CD4-positive, CD25-positive, alpha-beta regulatory T cell (primary cell): ENCODE measurements at regions not wholly inside any gene's neighbourhood (a gene's known extent, or its start where the extent isn't known, plus 50 kb on each side); places are given as distances from the start of the nearest gene placed in this dataset.

Source experiments
- ATAC-seq, 2 donors: fragments of 150-1000 bp; cut with Tn5 transposase; one replicate each; pipeline ENCODE4 v1.10.0; 2021; ENCODE audit warnings: low read depth in 2 of 2, moderate number of reproducible peaks in 2 of 2, moderate library complexity in 1 of 2
- DNase-seq, 3 donors: peaks; one replicate each; pipeline versions ENCODE4 v3.0.0 to v3.0.0-alpha.2; 2012 to 2022; ENCODE audit warnings: mixed read lengths in 1 of 3
- H3K27ac ChIP-seq: one replicate; pipeline ENCODE4 v1.7.0; 2013; ENCODE audit warnings: mild to moderate bottlenecking, low read length; ENCODE audit not compliant: insufficient read depth, poor library complexity, severe bottlenecking
- H3K27me3 ChIP-seq: one replicate; pipeline ENCODE4 v1.7.0; 2013; ENCODE audit warnings: low read length; ENCODE audit not compliant: control insufficient read depth, insufficient read depth
- H3K36me3 ChIP-seq: one replicate; pipeline ENCODE4 v1.7.0; 2013; ENCODE audit warnings: mild to moderate bottlenecking, low read length, moderate library complexity; ENCODE audit not compliant: control insufficient read depth, insufficient read depth
- H3K4me1 ChIP-seq: 2 replicates; pipeline ENCODE4 v1.7.0; 2013; ENCODE audit warnings: mild to moderate bottlenecking, low read length; ENCODE audit not compliant: insufficient read depth, control insufficient read depth, poor library complexity, severe bottlenecking
- H3K4me3 ChIP-seq: one replicate; pipeline ENCODE4 v1.7.0; 2013; ENCODE audit warnings: low read depth, mild to moderate bottlenecking, low read length, moderate library complexity
- H3K9me3 ChIP-seq, 2 experiments: 1 replicate in 1 of 2; 2 replicates in 1 of 2; pipeline ENCODE4 v1.7.0; 2013; ENCODE audit warnings: low read length in 2 of 2, mild to moderate bottlenecking in 1 of 2, moderate library complexity in 1 of 2; ENCODE audit not compliant: control insufficient read depth in 2 of 2
- H3K27ac Mint-ChIP-seq, 3 donors: one replicate each; pipeline ENCODE4 v1.8.0; 2020 to 2022; ENCODE audit warnings: mild to moderate bottlenecking in 3 of 3, mixed read lengths in 3 of 3, moderate library complexity in 2 of 3
- H3K27me3 Mint-ChIP-seq: one replicate; pipeline ENCODE4 v1.8.0; 2022; ENCODE audit warnings: mild to moderate bottlenecking, mixed read lengths
- H3K36me3 Mint-ChIP-seq: one replicate; pipeline ENCODE4 v1.8.0; 2020; ENCODE audit warnings: mixed read lengths
- H3K4me1 Mint-ChIP-seq, 4 donors: one replicate each; pipeline ENCODE4 v1.8.0; 2020 to 2022; ENCODE audit warnings: mixed read lengths in 4 of 4, mild to moderate bottlenecking in 1 of 4
- H3K4me3 Mint-ChIP-seq, 4 donors: one replicate each; pipeline ENCODE4 v1.8.0; 2020 to 2022; ENCODE audit warnings: mild to moderate bottlenecking in 4 of 4, mixed read lengths in 4 of 4, moderate library complexity in 3 of 4
- H3K9me3 Mint-ChIP-seq, 7 donors: one replicate each; pipeline ENCODE4 v1.8.0; 2020 to 2022; ENCODE audit warnings: mixed read lengths in 7 of 7, mild to moderate bottlenecking in 3 of 7, moderate library complexity in 2 of 7

GRCh38 chr3:124256599-124256998, 264.7 kb upstream of the ROPN1 start:
- Mint-ChIP-seq H3K27ac (no peak overlapping the region), H3K4me1 (no peaks in the 10 kb centered on the region)

DNA sequence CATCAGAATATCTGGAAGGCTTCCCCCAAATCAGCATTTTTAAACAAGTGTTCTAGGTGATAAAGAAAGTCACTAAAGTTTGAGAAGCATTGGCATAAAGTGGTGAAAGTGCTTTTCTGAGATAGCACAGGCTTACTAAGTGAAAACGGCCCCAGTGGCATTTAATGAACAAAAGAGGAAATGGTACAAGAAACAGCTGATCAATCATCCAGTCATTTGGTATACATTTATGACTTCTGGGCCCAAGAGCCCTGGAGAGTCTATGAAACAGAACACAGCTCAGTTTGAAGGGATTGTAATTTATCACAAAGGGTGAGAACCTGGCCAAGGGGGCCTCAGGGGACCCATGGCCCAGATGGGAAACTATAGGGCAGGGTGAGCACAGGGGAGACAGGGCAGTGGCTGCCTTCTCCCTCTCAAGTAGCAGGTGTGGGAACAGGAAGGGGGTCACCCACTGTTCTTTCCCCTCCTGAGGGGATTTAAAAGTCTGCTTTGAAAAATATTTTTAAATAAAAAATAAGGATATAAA, 265.5 kb upstream of the ROPN1 start:
- Mint-ChIP-seq H3K4me3 (no peak overlapping the region), H3K27ac (no peak overlapping the region), H3K27me3 (peaks cover 9% of the 10 kb centered on the region), H3K36me3 (no peaks in the 10 kb centered on the region), H3K4me1 (no peaks in the 10 kb centered on the region), H3K9me3 (peaks cover 0 to 2% (median 0%) of the 10 kb centered on the region in 7 donors)
- no peak overlapping the region for H3K27ac ChIP-seq
- no peak for DNase-seq
- H3K36me3 ChIP-seq = no peaks in the 10 kb centered on the region
- H3K27me3 ChIP-seq = no peaks in the 10 kb centered on the region
- ATAC-seq = no peak
- H3K4me3 ChIP-seq = no peak overlapping the region
- H3K9me3 ChIP-seq = no peaks in the 10 kb centered on the region
- no peaks in the 10 kb centered on the region for H3K4me1 ChIP-seq

More at GRCh38 chr3:124256599-124256998, 264.7 kb upstream of the ROPN1 start:
- H3K9me3 Mint-ChIP-seq = peaks cover 0 to 2% (median 0%) of the 10 kb centered on the region in 7 donors
- no peak for DNase-seq
- H3K36me3 Mint-ChIP-seq = no peaks in the 10 kb centered on the region
- Histone ChIP-seq H3K4me3 (no peak overlapping the region), H3K27me3 (no peaks in the 10 kb centered on the region), H3K27ac (no peak overlapping the region), H3K36me3 (no peaks in the 10 kb centered on the region), H3K4me1 (no peaks in the 10 kb centered on the region), H3K9me3 (no peaks in the 10 kb centered on the region)
- no peak overlapping the region for H3K4me3 Mint-ChIP-seq
- ATAC-seq = no peak
- H3K27me3 Mint-ChIP-seq = peaks cover 6% of the 10 kb centered on the region

DNA sequence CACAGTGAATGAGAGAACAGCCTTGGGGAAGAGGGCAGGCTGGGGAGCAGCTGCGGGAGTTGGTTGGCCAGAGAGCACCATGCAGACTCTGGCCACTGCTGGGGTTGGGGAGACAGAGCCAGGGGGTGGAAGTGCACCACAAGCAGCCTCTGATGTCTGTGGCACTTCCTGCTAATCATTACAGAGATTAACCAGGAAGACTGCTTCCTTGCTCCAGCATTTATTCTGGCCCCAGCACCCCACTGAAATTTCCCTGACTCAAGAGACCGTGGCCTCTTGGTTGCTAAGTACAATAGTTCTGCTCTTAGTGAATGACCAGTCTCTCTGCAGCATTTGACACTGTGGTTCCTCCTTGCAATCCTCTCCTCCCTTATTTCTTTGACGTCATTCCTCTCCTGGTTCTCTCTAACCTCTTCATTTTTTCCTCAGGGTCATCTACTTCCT, 266.2 kb upstream of the ROPN1 start:
- H3K4me3 ChIP-seq = no peak overlapping the region
- peaks cover 10% of the 10 kb centered on the region for H3K27me3 Mint-ChIP-seq
- no peaks in the 10 kb centered on the region for H3K9me3 ChIP-seq
- DNase-seq = no peak
- H3K4me1 Mint-ChIP-seq = no peaks in the 10 kb centered on the region
- ATAC-seq = no peak
- H3K27ac Mint-ChIP-seq = no peak overlapping the region
- H3K4me1 ChIP-seq = no peaks in the 10 kb centered on the region
- H3K9me3 Mint-ChIP-seq = peaks cover 0 to 2% (median 0%) of the 10 kb centered on the region in 7 donors
- H3K27me3 ChIP-seq = no peaks in the 10 kb centered on the region
- H3K4me3 Mint-ChIP-seq = no peak overlapping the region
- H3K36me3 Mint-ChIP-seq = no peaks in the 10 kb centered on the region
- no peak overlapping the region for H3K27ac ChIP-seq
- H3K36me3 ChIP-seq = no peaks in the 10 kb centered on the region

- no peaks in the 10 kb centered on the region for H3K36me3 Mint-ChIP-seq
- no peak overlapping the region for H3K27ac Mint-ChIP-seq
- peaks cover 14% of the 10 kb centered on the region for H3K27me3 Mint-ChIP-seq
- ATAC-seq (no peak), DNase-seq (no peak)
- no peak overlapping the region for H3K4me3 Mint-ChIP-seq
- Histone ChIP-seq H3K27me3 (no peaks in the 10 kb centered on the region), H3K4me1 (no peaks in the 10 kb centered on the region), H3K4me3 (no peak overlapping the region), H3K9me3 (no peaks in the 10 kb centered on the region), H3K27ac (no peak overlapping the region), H3K36me3 (no peaks in the 10 kb centered on the region)
- H3K4me1 Mint-ChIP-seq = no peaks in the 10 kb centered on the region
- H3K9me3 Mint-ChIP-seq = peaks cover 0 to 2% (median 0%) of the 10 kb centered on the region in 7 donors
Measured at GRCh38 chr3:124260206-124260915, 268.4 kb upstream of the ROPN1 start.

GRCh38 chr3:124261306-124261705, 269.4 kb upstream of the ROPN1 start:
- H3K27ac ChIP-seq = no peak overlapping the region
- no peak overlapping the region for H3K27ac Mint-ChIP-seq
- no peaks in the 10 kb centered on the region for H3K4me1 ChIP-seq
- no peaks in the 10 kb centered on the region for H3K36me3 ChIP-seq
- no peaks in the 10 kb centered on the region for H3K27me3 ChIP-seq
- ATAC-seq = no peak
- H3K4me3 Mint-ChIP-seq = no peak overlapping the region
- no peaks in the 10 kb centered on the region for H3K4me1 Mint-ChIP-seq
- no peaks in the 10 kb centered on the region for H3K9me3 ChIP-seq
- H3K27me3 Mint-ChIP-seq = peaks cover 14% of the 10 kb centered on the region
- DNase-seq = no peak
- H3K4me3 ChIP-seq = no peak overlapping the region
- peaks cover 0 to 2% (median 0%) of the 10 kb centered on the region in 7 donors for H3K9me3 Mint-ChIP-seq
- H3K36me3 Mint-ChIP-seq = no peaks in the 10 kb centered on the region

DNA sequence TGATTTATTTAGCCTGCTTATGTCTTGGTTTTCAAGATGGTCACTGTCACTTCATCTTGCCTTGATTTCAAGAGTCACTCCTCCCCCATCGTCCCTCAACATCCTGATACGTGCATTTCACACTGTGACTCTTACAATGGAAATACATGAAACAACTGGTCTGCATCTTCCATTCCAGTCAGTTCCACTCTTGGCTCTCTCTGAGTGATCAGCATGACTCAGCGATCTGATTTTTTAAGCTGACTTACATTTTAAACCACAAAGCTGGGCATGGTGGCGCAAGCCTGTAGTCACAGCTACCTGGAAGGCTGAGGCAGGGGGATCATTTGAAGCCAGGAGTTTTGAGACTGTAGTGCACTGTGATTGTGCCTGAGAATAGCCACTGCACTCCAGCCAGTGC, 271.2 kb upstream of the ROPN1 start:
- no peaks in the 10 kb centered on the region for H3K4me1 ChIP-seq

DNA sequence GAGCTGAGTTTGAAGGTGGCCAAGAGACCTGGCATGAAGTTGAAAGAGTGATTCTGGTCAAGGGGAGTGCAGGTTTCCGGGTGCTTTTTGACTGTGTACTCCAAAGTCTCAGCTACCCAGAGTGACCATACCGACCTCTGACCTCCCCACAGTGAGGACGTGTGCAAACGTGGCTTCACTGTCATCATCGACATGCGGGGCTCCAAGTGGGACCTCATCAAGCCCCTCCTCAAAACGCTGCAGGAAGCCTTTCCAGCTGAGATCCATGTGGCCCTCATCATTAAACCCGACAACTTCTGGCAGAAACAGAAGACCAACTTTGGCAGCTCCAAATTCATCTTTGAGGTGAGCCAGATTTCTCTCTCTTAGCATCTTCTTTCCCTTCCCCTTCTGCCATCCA, 272.4 kb upstream of the ROPN1 start:
- H3K27me3 ChIP-seq = no peaks in the 10 kb centered on the region
- ATAC-seq = no peak
- Mint-ChIP-seq H3K4me1 (no peaks in the 10 kb centered on the region), H3K27ac (no peak overlapping the region), H3K36me3 (no peaks in the 10 kb centered on the region), H3K4me3 (no peak overlapping the region), H3K9me3 (no peaks in the 10 kb centered on the region), H3K27me3 (peaks cover 8% of the 10 kb centered on the region)
- H3K4me1 ChIP-seq = no peaks in the 10 kb centered on the region
- no peak overlapping the region for H3K4me3 ChIP-seq
- DNase-seq = no peak
- H3K27ac ChIP-seq = no peak overlapping the region
- H3K9me3 ChIP-seq = no peaks in the 10 kb centered on the region
- H3K36me3 ChIP-seq = no peaks in the 10 kb centered on the region

More for the DNA sequence above, 271.2 kb upstream of the ROPN1 start:
- ATAC-seq (no peak), DNase-seq (no peak)
- H3K4me3 Mint-ChIP-seq = peak overlapping the region in 1 of 4 donors; percentile 56
- H3K27ac Mint-ChIP-seq = no peak overlapping the region
- no peaks in the 10 kb centered on the region for H3K4me1 Mint-ChIP-seq
- Histone ChIP-seq H3K27ac (no peak overlapping the region), H3K36me3 (no peaks in the 10 kb centered on the region), H3K4me3 (no peak overlapping the region), H3K9me3 (no peaks in the 10 kb centered on the region), H3K27me3 (no peaks in the 10 kb centered on the region)
- H3K27me3 Mint-ChIP-seq = peaks cover 11% of the 10 kb centered on the region
- no peaks in the 10 kb centered on the region for H3K36me3 Mint-ChIP-seq
- no peaks in the 10 kb centered on the region for H3K9me3 Mint-ChIP-seq

GRCh38 chr3:124266487-124266886, 274.6 kb upstream of the ROPN1 start:
- Histone ChIP-seq H3K36me3 (no peaks in the 10 kb centered on the region), H3K9me3 (no peaks in the 10 kb centered on the region), H3K4me3 (no peak overlapping the region), H3K27ac (no peak overlapping the region), H3K4me1 (no peaks in the 10 kb centered on the region), H3K27me3 (no peaks in the 10 kb centered on the region)
- Mint-ChIP-seq H3K27ac (no peak overlapping the region), H3K36me3 (no peaks in the 10 kb centered on the region), H3K27me3 (peaks cover 8% of the 10 kb centered on the region), H3K4me3 (no peak overlapping the region), H3K4me1 (no peaks in the 10 kb centered on the region), H3K9me3 (no peaks in the 10 kb centered on the region)
- ATAC-seq (no peak), DNase-seq (no peak)
